ENCODE measurements at regions not wholly inside any gene's neighbourhood (a gene's known extent, or its start where the extent isn't known, plus 50 kb on each side); places are given as distances from the start of the nearest gene placed in this dataset.
A peak's percentile ranks its signal among the peaks of the same experiment; 100 is the strongest.

DNA sequence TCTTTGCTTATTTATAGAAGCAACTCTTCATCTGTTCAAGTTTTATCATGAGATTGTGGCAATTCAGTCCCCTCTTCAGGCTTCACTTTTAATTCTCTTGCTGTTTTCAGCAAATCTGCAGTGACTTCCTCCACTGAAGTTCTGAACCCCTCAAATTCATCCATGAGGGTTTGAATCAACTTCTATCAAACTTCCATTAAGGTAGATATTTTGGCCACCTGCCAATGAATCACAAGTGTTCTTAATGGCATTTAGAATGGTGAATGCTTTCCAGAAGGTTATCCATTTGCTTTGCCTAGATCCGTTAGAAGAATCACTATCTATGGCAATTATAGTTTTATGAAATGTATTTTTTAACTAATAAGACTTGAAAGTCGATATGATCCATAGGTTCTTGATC is 946.7 kb upstream of the B3GALT2 start:
- Histone ChIP-seq H3K36me3 (ENCODE audit: insufficient read depth, low read length) (no peaks in the 10 kb centered on the region), H3K27ac (ENCODE audit: low read depth, low read length, poor library complexity, severe bottlenecking) (no peak overlapping the region), H3K4me2 (ENCODE audit: low read length) (no peak overlapping the region), H3K79me2 (ENCODE audit: insufficient read depth, low read depth, low read length) (no peaks in the 10 kb centered on the region), H3K4me3 (ENCODE audit: low read depth, low read length, poor library complexity, severe bottlenecking) (no peak overlapping the region), H4K20me1 (ENCODE audit: insufficient read depth, low read length) (no peaks in the 10 kb centered on the region), H2AFZ (ENCODE audit: low read length) (no peak overlapping the region), H3K9me3 (ENCODE audit: low read length) (no peaks in the 10 kb centered on the region), H3K9me2 (ENCODE audit: insufficient read depth, low read length) (no peaks in the 10 kb centered on the region), H3K4me1 (ENCODE audit: insufficient read depth, low read length, poor library complexity, severe bottlenecking) (peaks cover 10% of the 10 kb centered on the region)
- intact Hi-C loops (cut with micrococcal nuclease; ENCODE audit: unreplicated experiment): no loop called here
- no TSS peak for BruUV-seq (replicated peaks)
- ChIA-PET CTCF (ENCODE audit: unreplicated experiment) (no interaction called here), POLR2A (interaction anchor here (0.6 to 1.2 kb wide), 7 partner anchors 8 to 153 kb away, joined by 3 to 4 read pairs (median 3); no protein-coding TSS in a partner anchor)
- TF ChIP-seq CTCF (conservative IDR thresholded peaks at IDR 0.05; ENCODE audit: low read length) (no peak), EZH2phosphoT487 (IDR thresholded peaks at IDR 0.05; ENCODE audit: borderline replicate concordance, low read depth, low read length) (no peak)
- no peak for DNase-seq (ENCODE audit: low spot score)

GRCh38 chr1:194118086-194118485 is 931.7 kb upstream of the B3GALT2 start:
- POLR2A ChIA-PET: interaction anchor here (1.2 kb wide), 1 partner anchor 19 kb away, joined by 3 read pairs; no protein-coding TSS in a partner anchor
- CTCF ChIA-PET (ENCODE audit: unreplicated experiment): no interaction called here
- BruUV-seq (replicated peaks): no TSS peak
- no peaks in the 10 kb centered on the region for H3K9me2 ChIP-seq (ENCODE audit: insufficient read depth, low read length)
- no peak overlapping the region for H3K4me2 ChIP-seq (ENCODE audit: low read length)
- no peaks in the 10 kb centered on the region for H3K79me2 ChIP-seq (ENCODE audit: insufficient read depth, low read depth, low read length)
- H3K36me3 ChIP-seq (ENCODE audit: insufficient read depth, low read length): no peaks in the 10 kb centered on the region
- intact Hi-C loops (cut with micrococcal nuclease; ENCODE audit: unreplicated experiment): no loop called here
- no peak overlapping the region for H3K4me3 ChIP-seq (ENCODE audit: low read depth, low read length, poor library complexity, severe bottlenecking)
- no peak overlapping the region for H3K27ac ChIP-seq (ENCODE audit: low read depth, low read length, poor library complexity, severe bottlenecking)
- peaks cover 5% of the 10 kb centered on the region for H3K4me1 ChIP-seq (ENCODE audit: insufficient read depth, low read length, poor library complexity, severe bottlenecking)
- DNase-seq (ENCODE audit: low spot score): no peak
- no peaks in the 10 kb centered on the region; the same call in 1 of the 2 replicates for H3K9me3 ChIP-seq (ENCODE audit: low read length)
- H2AFZ ChIP-seq (ENCODE audit: low read length): no peak overlapping the region
- TF ChIP-seq EZH2phosphoT487 (IDR thresholded peaks at IDR 0.05; ENCODE audit: borderline replicate concordance, low read depth, low read length) (no peak), CTCF (conservative IDR thresholded peaks at IDR 0.05; ENCODE audit: low read length) (no peak)
- no peaks in the 10 kb centered on the region for H4K20me1 ChIP-seq (ENCODE audit: insufficient read depth, low read length)

- ChIA-PET CTCF (ENCODE audit: unreplicated experiment) (no interaction called here), POLR2A (no interaction called here)
- TF ChIP-seq EZH2phosphoT487 (IDR thresholded peaks at IDR 0.05; ENCODE audit: borderline replicate concordance, low read depth, low read length) (no peak), CTCF (conservative IDR thresholded peaks at IDR 0.05; ENCODE audit: low read length) (peak; percentile 26; the same call in 1 of the 2 replicates)
- peak; percentile 12 for DNase-seq (ENCODE audit: low spot score)
- BruUV-seq (replicated peaks): no TSS peak
- Histone ChIP-seq H4K20me1 (ENCODE audit: insufficient read depth, low read length) (no peaks in the 10 kb centered on the region), H3K9me2 (ENCODE audit: insufficient read depth, low read length) (no peaks in the 10 kb centered on the region), H3K27ac (ENCODE audit: low read depth, low read length, poor library complexity, severe bottlenecking) (no peak overlapping the region), H3K79me2 (ENCODE audit: insufficient read depth, low read depth, low read length) (no peaks in the 10 kb centered on the region), H3K36me3 (ENCODE audit: insufficient read depth, low read length) (no peaks in the 10 kb centered on the region), H3K4me3 (ENCODE audit: low read depth, low read length, poor library complexity, severe bottlenecking) (no peak overlapping the region), H3K4me2 (ENCODE audit: low read length) (no peak overlapping the region), H3K9me3 (ENCODE audit: low read length) (no peaks in the 10 kb centered on the region), H2AFZ (ENCODE audit: low read length) (no peak overlapping the region), H3K4me1 (ENCODE audit: insufficient read depth, low read length, poor library complexity, severe bottlenecking) (peaks cover 5% of the 10 kb centered on the region)
- intact Hi-C loops (cut with micrococcal nuclease; ENCODE audit: unreplicated experiment): no loop called here
Measured at GRCh38 chr1:194117582-194117981, 931.2 kb upstream of the B3GALT2 start.
